ENCODE measurements at regions not wholly inside any gene's neighbourhood (a gene's known extent, or its start where the extent isn't known, plus 50 kb on each side); places are given as distances from the start of the nearest gene placed in this dataset.

GRCh38 chr13:90188351-90188636 is 1159.2 kb upstream of the MIR17HG start:
- TF ChIP-seq POLR2AphosphoS2 (conservative IDR thresholded peaks at IDR 0.05; ENCODE audit: low read length) (no peak), ELK1 (IDR thresholded peaks at IDR 0.05; ENCODE audit: low read depth, low read length) (no peak), FOXS1 (CRISPR knock-in tag; IDR thresholded peaks at IDR 0.05) (no peak), BHLHE40 (IDR thresholded peaks at IDR 0.05; ENCODE audit: low read depth, low read length) (no peak), JUN (IDR thresholded peaks at IDR 0.05) (no peak), GATA3 (IDR thresholded peaks at IDR 0.05; ENCODE audit: borderline replicate concordance) (no peak), SREBF2 (IDR thresholded peaks at IDR 0.05) (no peak), EHMT2 (IDR thresholded peaks at IDR 0.05; ENCODE audit: low read depth) (no peak)
- H3K9me3 ChIP-seq = no peaks in the 10 kb centered on the region
- POLR2A ChIA-PET = no interaction called here
- H3K4me2 ChIP-seq = no peak overlapping the region
- CTCF ChIA-PET = no interaction called here
- H3K27ac ChIP-seq = no peak overlapping the region
- no peak overlapping the region for H3K4me3 ChIP-seq
- FAIRE-seq = no peak
- H3K4me1 ChIP-seq = no peaks in the 10 kb centered on the region
- no peak for DNase-seq (ENCODE audit: low read depth in 1 of 2, low spot score in 1 of 2)
- no peak for ATAC-seq
- WGBS (ENCODE audit: missing lambda C conversion rate) = 57% methylated on average over 3 of the region's 3 CpGs

GRCh38 chr13:90197722-90198121 is 1149.8 kb upstream of the MIR17HG start:
- Histone ChIP-seq H3K4me1 (no peaks in the 10 kb centered on the region), H3K4me2 (no peak overlapping the region), H3K4me3 (no peak overlapping the region), H3K27ac (no peak overlapping the region), H3K9me3 (no peaks in the 10 kb centered on the region)
- TF ChIP-seq TP53 (CRISPR knock-in tag; IDR thresholded peaks at IDR 0.05) = no peak
- TF ChIP-seq MYC (IDR thresholded peaks at IDR 0.05; ENCODE audit: borderline replicate concordance, low read length) = no peak
- no peak for TF ChIP-seq CBX2 (IDR thresholded peaks at IDR 0.05; ENCODE audit: borderline replicate concordance, low read depth)
- no peak for TF ChIP-seq HDAC2 (IDR thresholded peaks at IDR 0.05)
- TF ChIP-seq KDM5A (IDR thresholded peaks at IDR 0.05) = no peak
- TF ChIP-seq ZNF302 (CRISPR knock-in tag; IDR thresholded peaks at IDR 0.05) = no peak
- TF ChIP-seq POLR2A (IDR thresholded peaks at IDR 0.05; ENCODE audit: low read length) = no peak
- no peak for TF ChIP-seq CHD4 (IDR thresholded peaks at IDR 0.05; ENCODE audit: borderline replicate concordance)
- no peak for TF ChIP-seq HOXB13 (CRISPR knock-in tag; IDR thresholded peaks at IDR 0.05; ENCODE audit: low read depth)
- TF ChIP-seq HES2 (IDR thresholded peaks at IDR 0.05) = no peak
- no peak for TF ChIP-seq RFX5 (IDR thresholded peaks at IDR 0.05)
- no peak for TF ChIP-seq CHD2 (IDR thresholded peaks at IDR 0.05; ENCODE audit: low read length, partially characterized antibody)
- no peak for TF ChIP-seq FOSB (CRISPR knock-in tag; IDR thresholded peaks at IDR 0.05)
- no peak for TF ChIP-seq RNF2 (IDR thresholded peaks at IDR 0.05; ENCODE audit: borderline replicate concordance, low read depth)
- TF ChIP-seq KDM1A (IDR thresholded peaks at IDR 0.05; ENCODE audit: low read depth) = no peak
- TF ChIP-seq HEYL (CRISPR knock-in tag; IDR thresholded peaks at IDR 0.05) = no peak
- TF ChIP-seq JUNB (IDR thresholded peaks at IDR 0.05) = no peak
- no peak for TF ChIP-seq FOXS1 (CRISPR knock-in tag; IDR thresholded peaks at IDR 0.05)
- FAIRE-seq = no peak
- no peak for ATAC-seq
- CTCF ChIA-PET = no interaction called here
- POLR2A ChIA-PET = no interaction called here
- DNase-seq (ENCODE audit: low read depth in 1 of 2, low spot score in 1 of 2) = no peak
- WGBS (ENCODE audit: missing lambda C conversion rate) = 41% methylated on average over 2 of the region's 2 CpGs

GRCh38 chr13:90201202-90201601 is 1146.3 kb upstream of the MIR17HG start:
- ATAC-seq (no peak), DNase-seq (ENCODE audit: low read depth in 1 of 2, low spot score in 1 of 2) (no peak), FAIRE-seq (no peak)
- 50% methylated on average over 1 of the region's 1 CpG for WGBS (ENCODE audit: missing lambda C conversion rate)
- TF ChIP-seq ELK1 (IDR thresholded peaks at IDR 0.05; ENCODE audit: low read depth, low read length) (no peak), KDM1A (IDR thresholded peaks at IDR 0.05; ENCODE audit: low read depth) (no peak), ZNF302 (CRISPR knock-in tag; IDR thresholded peaks at IDR 0.05) (no peak), E2F6 (IDR thresholded peaks at IDR 0.05; ENCODE audit: borderline replicate concordance, low read depth) (no peak), CBX2 (IDR thresholded peaks at IDR 0.05; ENCODE audit: borderline replicate concordance, low read depth) (no peak), TFCP2L1 (CRISPR knock-in tag; IDR thresholded peaks at IDR 0.05) (no peak), RNF2 (IDR thresholded peaks at IDR 0.05; ENCODE audit: borderline replicate concordance, low read depth) (no peak), HMGXB4 (CRISPR knock-in tag; IDR thresholded peaks at IDR 0.05; ENCODE audit: borderline replicate concordance) (no peak)
- Histone ChIP-seq H3K4me3 (no peak overlapping the region), H3K27ac (no peak overlapping the region), H3K9me3 (no peaks in the 10 kb centered on the region), H3K4me2 (no peak overlapping the region), H3K4me1 (no peaks in the 10 kb centered on the region)
- POLR2A ChIA-PET = no interaction called here
- CTCF ChIA-PET = no interaction called here
